G401 (cell line): ENCODE measurements at regions not wholly inside any gene's neighbourhood (a gene's known extent, or its start where the extent isn't known, plus 50 kb on each side); places are given as distances from the start of the nearest gene placed in this dataset.

Experiments used
- DNase-seq: peaks from one replicate; pipeline ENCODE4 v3.0.0-alpha.2; 2015; ENCODE audit warnings: low spot score
- in situ Hi-C: cut with HindIII; loops from 2 replicates; pipeline ENCODE4 v1.10.0; 2016; ENCODE audit warnings: low sequenced_read_pairs, mixed read lengths

DNA sequence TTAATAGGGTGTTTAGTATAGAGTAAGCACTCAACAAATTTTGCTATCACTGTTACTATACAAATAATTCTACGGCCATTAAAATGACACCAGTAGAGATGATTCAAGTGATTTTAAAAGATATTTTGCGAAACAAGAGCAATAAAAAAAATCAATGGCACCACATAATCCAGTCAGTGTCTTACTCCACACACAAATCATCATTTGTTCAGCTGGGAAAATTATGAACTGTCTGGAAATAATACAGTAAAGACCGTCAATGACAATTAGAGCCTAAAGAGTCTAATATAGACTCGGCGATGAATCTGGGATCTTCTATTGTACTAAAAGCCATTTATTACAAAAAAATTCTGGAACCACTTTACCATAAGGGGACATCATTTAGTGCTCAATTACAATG lies 270.5 kb downstream of the ARRDC4 start:
- in situ Hi-C loops: no loop called here
- DNase-seq: no peak

GRCh38 chr15:98231696-98232440 lies 271.4 kb downstream of the ARRDC4 start:
- in situ Hi-C loops: no loop called here
- DNase-seq: no peak

GRCh38 chr15:98232761-98233160 lies 272.3 kb downstream of the ARRDC4 start:
- in situ Hi-C loops: no loop called here

GRCh38 chr15:98233873-98234272 lies 273.4 kb downstream of the ARRDC4 start:
- in situ Hi-C loops: no loop called here
- no peak for DNase-seq

More at GRCh38 chr15:98232761-98233160, 272.3 kb downstream of the ARRDC4 start:
- peak; percentile 33 for DNase-seq

- DNase-seq: no peak
- in situ Hi-C loops: no loop called here
Measured at GRCh38 chr15:98240303-98240702, 279.8 kb downstream of the ARRDC4 start.

DNA sequence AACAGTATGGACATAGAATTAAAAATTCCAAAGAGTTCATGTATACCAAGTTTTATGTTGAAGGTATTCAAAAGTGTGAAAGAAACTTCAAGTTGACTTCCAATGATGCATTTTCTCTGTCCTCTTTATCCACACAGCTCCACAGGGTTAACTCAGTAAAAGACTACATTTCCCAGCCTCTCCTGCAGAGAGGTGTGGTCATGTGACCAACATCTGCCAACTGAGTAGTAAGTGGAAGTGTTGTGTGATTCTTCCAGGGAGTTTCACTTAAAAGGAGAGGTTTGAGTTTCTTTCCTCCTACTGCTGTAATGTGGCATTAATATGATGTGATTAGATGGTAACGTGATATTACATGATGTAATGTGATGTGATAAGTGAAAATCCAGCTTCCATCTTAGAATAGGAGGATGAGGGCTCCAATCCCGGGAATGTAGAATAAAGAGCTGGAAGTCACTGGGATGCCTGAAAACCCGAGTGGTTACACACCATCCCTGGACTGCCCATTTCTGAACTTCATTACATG lies 280.6 kb downstream of the ARRDC4 start:
- DNase-seq: no peak
- in situ Hi-C loops: no loop called here

- DNase-seq: no peak
Measured at GRCh38 chr15:98257290-98257689, 296.8 kb downstream of the ARRDC4 start.

GRCh38 chr15:98263787-98264186 lies 303.3 kb downstream of the ARRDC4 start:
- in situ Hi-C loops: no loop called here
- DNase-seq: no peak

More at GRCh38 chr15:98257290-98257689, 296.8 kb downstream of the ARRDC4 start:
- in situ Hi-C loops: no loop called here

DNA sequence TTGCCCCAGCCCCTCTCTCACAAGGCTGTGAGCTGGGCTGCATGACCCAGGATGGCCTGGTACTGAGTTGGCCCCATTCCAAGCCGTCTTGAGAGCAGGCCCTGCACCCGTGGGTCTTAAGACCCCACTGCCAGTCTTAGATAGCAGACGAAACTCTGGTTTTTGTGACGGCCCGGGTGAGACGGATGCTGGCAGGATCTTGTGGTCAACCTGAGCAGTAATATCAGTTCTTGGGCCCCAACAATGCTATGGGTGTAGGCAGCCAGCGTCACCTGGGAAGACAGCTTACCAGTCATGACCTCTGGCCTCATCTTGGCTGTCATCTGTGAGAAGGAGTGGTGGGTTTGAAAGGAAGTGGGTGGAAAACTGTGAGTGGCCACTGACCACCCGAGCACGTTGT lies 305.8 kb downstream of the ARRDC4 start:
- DNase-seq: no peak
- in situ Hi-C loops: no loop called here

GRCh38 chr15:98268163-98268562 lies 307.7 kb downstream of the ARRDC4 start:
- in situ Hi-C loops: no loop called here
- DNase-seq: no peak

GRCh38 chr15:98272625-98273024 lies 312.1 kb downstream of the ARRDC4 start:
- in situ Hi-C loops: no loop called here
- DNase-seq: no peak

DNA sequence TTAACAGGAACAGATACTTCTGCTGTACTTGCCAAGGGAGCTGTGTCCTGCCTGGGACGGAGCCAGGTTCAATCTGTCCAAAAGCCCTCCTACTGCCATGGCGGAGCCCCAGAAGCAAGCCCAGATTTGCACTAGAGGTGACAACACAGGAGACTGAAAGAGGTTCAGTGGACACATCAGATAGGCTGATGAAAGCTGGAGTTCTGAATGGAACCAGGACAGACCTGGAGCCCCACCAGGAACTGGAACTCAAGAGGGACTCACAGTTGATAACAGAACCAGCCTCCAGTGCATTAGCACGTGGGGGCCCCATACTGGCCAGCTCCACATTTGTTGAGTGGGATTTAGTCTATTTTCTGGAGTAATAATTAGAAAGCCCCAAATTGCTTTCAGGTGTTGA lies 315.5 kb downstream of the ARRDC4 start:
- in situ Hi-C loops: no loop called here
- no peak for DNase-seq

DNA sequence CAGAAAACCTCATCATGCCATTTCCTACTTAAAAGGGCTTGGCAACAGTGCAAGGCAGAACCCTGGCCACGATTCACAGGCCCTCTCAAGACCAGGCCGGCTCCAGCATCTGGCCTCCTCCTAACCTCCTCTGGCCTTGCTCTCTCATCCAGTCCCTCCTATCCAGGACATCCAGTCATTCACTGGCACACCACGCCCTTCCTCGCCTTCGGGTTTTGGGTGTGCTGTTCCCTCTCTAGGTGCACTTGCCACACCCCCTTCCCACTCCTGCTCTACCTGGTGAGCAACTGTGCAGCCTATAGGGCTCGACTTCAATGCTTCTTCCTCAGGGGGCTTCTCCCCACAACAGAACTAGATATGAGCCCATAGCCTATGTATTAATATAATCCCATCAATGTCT lies 317.1 kb downstream of the ARRDC4 start:
- in situ Hi-C loops: no loop called here
- no peak for DNase-seq

DNA sequence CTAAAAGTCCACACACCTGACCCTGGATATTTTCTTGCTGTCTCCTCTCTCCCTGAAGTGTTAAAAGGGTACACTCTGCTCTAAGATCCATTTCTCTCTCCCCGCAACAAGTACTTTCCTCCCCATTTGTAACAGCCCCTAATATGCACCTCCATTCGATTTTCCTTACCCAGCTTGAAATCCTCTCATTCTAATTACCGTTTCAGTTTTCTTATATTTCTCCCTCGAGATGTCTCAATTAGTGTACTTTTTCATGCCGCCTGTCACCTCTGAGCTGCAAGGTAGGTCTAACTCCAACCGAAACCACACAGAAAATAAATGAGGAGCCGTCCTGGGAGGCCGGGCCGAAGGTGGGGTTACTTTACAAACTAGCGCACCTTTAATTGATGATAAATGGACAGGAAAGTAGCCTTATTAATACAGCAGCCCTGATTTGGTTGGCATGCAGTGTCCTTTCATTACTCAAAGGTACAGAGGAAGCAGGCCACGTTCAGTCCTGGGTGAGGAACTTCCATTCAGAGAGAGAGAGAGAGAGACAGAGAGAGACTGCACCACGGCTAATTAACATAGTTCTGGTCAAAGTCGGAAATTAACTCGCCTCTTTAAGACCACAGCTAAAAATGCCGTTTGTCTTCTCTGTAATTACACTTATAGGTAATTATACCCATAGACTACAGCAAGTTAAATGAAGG lies 319.9 kb downstream of the ARRDC4 start:
- DNase-seq: no peak
- in situ Hi-C loops: no loop called here

DNA sequence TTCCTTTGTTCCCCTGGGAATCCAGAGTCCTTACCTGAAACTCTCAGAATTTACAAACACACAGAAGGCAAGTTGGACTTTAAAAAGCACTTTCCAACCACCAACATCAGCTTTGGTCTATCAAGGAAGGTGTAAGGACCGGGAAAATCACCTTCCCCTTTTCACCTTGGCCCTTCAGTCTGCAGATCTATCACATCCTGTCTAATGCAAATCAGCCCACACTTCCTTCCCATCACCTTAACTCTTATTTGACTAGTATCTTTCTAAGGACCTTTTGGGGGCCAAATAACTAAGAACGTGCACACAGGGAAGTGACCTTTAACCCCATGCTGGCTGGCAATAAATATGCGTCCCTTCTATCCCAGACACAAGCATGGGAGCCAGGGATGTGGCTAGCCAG lies 320.6 kb downstream of the ARRDC4 start:
- in situ Hi-C loops: no loop called here
- no peak for DNase-seq

GRCh38 chr15:98282656-98283332 lies 322.3 kb downstream of the ARRDC4 start:
- DNase-seq: no peak
- in situ Hi-C loops: no loop called here

DNA sequence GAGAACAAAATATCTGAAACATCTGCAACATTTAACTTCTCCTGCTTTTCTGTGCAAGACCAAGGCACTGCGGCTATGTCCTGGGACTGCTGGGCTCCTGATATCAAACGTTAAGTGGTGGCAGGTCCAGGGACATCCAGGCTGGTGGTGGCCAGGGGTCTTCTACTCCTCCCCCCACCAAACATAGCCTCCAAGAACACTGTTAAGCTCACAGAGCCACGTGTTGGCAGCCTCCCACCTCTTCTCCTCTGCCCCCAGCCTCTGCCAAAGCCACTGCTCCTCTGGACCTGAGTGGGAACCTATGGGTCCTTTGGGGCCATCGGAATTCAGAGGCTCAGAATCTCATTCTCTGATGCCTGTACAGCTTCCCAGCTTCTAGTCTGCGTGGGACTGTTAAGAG lies 325.7 kb downstream of the ARRDC4 start:
- in situ Hi-C loops: no loop called here

GRCh38 chr15:98286831-98287230 lies 326.3 kb downstream of the ARRDC4 start:
- in situ Hi-C loops: no loop called here

More for the DNA sequence above, 325.7 kb downstream of the ARRDC4 start:
- no peak for DNase-seq

DNA sequence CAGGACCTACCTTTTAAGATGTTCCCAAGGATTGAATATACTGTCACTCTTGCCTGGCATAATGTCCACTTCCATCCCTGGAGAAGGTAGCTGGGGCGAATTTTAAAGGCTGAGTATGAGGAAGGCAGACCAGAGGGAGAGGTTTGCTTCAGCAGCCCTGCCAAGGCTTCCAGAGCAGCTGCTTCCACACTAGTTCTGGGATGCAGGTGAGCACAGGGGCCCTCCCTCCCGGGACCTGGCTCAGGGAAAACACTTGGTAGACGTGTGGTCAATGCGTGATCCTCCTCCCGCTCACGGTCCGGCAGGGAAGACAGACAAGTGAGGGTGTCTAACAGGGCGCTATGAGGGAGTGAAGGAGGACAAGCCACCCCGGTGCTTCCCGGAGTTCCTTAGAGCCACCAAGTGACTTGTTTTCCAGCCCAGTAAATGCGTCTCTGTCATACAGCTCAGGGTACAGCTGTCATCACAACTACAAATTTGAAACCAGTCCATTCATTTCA lies 327.6 kb downstream of the ARRDC4 start:
- no peak for DNase-seq
- in situ Hi-C loops: no loop called here

More at GRCh38 chr15:98286831-98287230, 326.3 kb downstream of the ARRDC4 start:
- no peak for DNase-seq

DNA sequence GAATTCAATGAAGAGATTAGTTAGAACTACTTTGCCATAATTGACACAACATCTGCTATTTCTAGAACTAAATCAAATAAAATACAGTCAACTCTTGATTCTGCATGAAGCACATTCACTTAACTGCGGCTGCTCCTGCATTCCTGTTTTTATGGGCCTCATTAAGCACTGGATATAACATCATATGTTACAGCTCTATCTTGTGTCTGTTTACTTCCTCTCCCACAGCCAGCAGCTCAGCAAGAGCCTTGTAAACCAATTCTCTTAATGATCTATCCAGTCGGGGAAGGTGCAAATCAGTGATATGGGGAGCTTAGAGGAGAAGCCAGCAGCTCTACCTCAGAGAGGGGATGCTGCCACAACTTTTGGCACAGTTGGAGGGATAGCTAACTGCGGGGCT lies 329.2 kb downstream of the ARRDC4 start:
- in situ Hi-C loops: no loop called here

More for the DNA sequence above, 329.2 kb downstream of the ARRDC4 start:
- no peak for DNase-seq
